B cell (primary cell): ENCODE measurements at regions not wholly inside any gene's neighbourhood (a gene's known extent, or its start where the extent isn't known, plus 50 kb on each side); places are given as distances from the start of the nearest gene placed in this dataset.

Experiments used
- ATAC-seq: fragments of 200-7000 bp; cut with Tn5 transposase; one replicate; pipeline ENCODE4 v1.10.0; 2021; ENCODE audit warnings: low read depth, mild to moderate bottlenecking, moderate number of reproducible peaks, moderate library complexity
- CTCF ChIA-PET: fragments of 350-600 bp; sonication (Branson Sonifier 250); formaldehyde crosslinking; loops from one replicate; lab custom pipeline; 2021; ENCODE audit warnings: antibody characterized with exemption, inconsistent platforms; lab: Charles Lee
- POLR2A ChIA-PET: fragments of 350-600 bp; sonication (Branson Sonifier 250); formaldehyde crosslinking; loops from one replicate; lab custom pipeline; 2021; ENCODE audit warnings: antibody characterized with exemption; lab: Charles Lee
- DNase-seq: peaks from one replicate; pipeline ENCODE4 v3.0.0; 2013
- H2AFZ ChIP-seq: 2 replicates; pipeline ENCODE4 v1.6.1; 2012; ENCODE audit warnings: mild to moderate bottlenecking, low read depth, low read length; ENCODE audit not compliant: insufficient read depth, poor library complexity, severe bottlenecking
- H3K27ac ChIP-seq, 2 donors: 1 replicate in 1 of 2; 2 replicates in 1 of 2; pipeline ENCODE4 v1.5.1; 2012 to 2013; ENCODE audit warnings: low read length in 2 of 2, mild to moderate bottlenecking in 2 of 2, moderate library complexity in 1 of 2
- H3K27me3 ChIP-seq, 4 experiments: fragments of 200-600 bp in 1 of 4; sonication (generic) in 1 of 4; replicated peaks in 1 of 4; 1 replicate in 2 of 4; 2 replicates in 2 of 4; pipeline versions ENCODE4 v1.6.1 to v1.7.0; 2013 to 2016; ENCODE audit warnings: low read length in 3 of 4, mild to moderate bottlenecking in 2 of 4, mixed read lengths in 1 of 4, moderate library complexity in 1 of 4; ENCODE audit not compliant: insufficient read depth in 4 of 4, control insufficient read depth in 3 of 4; ENCODE audit errors: control extremely low read depth in 1 of 4
- H3K36me3 ChIP-seq, 2 experiments: replicated peaks in 1 of 2; 1 replicate in 1 of 2; 2 replicates in 1 of 2; pipeline versions ENCODE4 v1.6.1 to v1.7.1; 2013; ENCODE audit warnings: low read length in 1 of 2; ENCODE audit not compliant: insufficient read depth in 2 of 2, control insufficient read depth in 1 of 2; ENCODE audit errors: control extremely low read depth in 1 of 2, extremely low read depth in 1 of 2
- H3K4me1 ChIP-seq, 2 donors: fragments of 200-600 bp in 1 of 2; sonication (generic) in 1 of 2; 1 replicate in 1 of 2; 2 replicates in 1 of 2; pipeline versions ENCODE4 v1.5.1 to v1.6.1; 2013 to 2017; ENCODE audit warnings: low read length in 2 of 2; ENCODE audit not compliant: control insufficient read depth in 2 of 2, insufficient read depth in 2 of 2
- H3K4me2 ChIP-seq: replicated peaks from 2 replicates; pipeline ENCODE3; 2012; ENCODE audit warnings: mild to moderate bottlenecking, low read depth, low read length; ENCODE audit not compliant: poor library complexity, severe bottlenecking
- H3K4me3 ChIP-seq, 5 experiments: fragments of 200-600 bp in 1 of 5; sonication (generic) in 1 of 5; 1 replicate in 3 of 5; 2 replicates in 2 of 5; pipeline versions ENCODE4 v1.5.1 to v1.7.0; 2011 to 2016; ENCODE audit warnings: low read length in 4 of 5, mild to moderate bottlenecking in 4 of 5, low read depth in 2 of 5, control low read depth in 1 of 5, moderate library complexity in 1 of 5; ENCODE audit not compliant: insufficient read depth in 1 of 5; ENCODE audit errors: control extremely low read depth in 1 of 5, extremely low read depth in 1 of 5
- H3K79me2 ChIP-seq: fragments of 200-600 bp; sonication (generic); one replicate; pipeline ENCODE4 v1.6.0; 2016; ENCODE audit warnings: low read length; ENCODE audit not compliant: control insufficient read depth, insufficient read depth
- H3K9ac ChIP-seq: fragments of 200-600 bp; sonication (generic); 2 replicates; pipeline ENCODE4 v1.6.1; 2017; ENCODE audit warnings: mild to moderate bottlenecking, low read length, moderate library complexity
- H3K9me3 ChIP-seq, 3 donors: one replicate each; pipeline versions ENCODE4 v1.6.1 to v1.7.1; 2013; ENCODE audit warnings: low read length in 2 of 3; ENCODE audit not compliant: control insufficient read depth in 2 of 3, insufficient read depth in 1 of 3; ENCODE audit errors: control extremely low read depth in 1 of 3
- H4K20me1 ChIP-seq: 2 replicates; pipeline ENCODE4 v1.6.0; 2012; ENCODE audit warnings: mild to moderate bottlenecking, low read length; ENCODE audit not compliant: insufficient read depth, control insufficient read depth, poor library complexity, severe bottlenecking
- H3K27ac Mint-ChIP-seq: one replicate; pipeline ENCODE4 v1.8.0; 2021; ENCODE audit warnings: mixed read lengths
- H3K27me3 Mint-ChIP-seq: one replicate; pipeline ENCODE4 v1.8.0; 2021; ENCODE audit warnings: mixed read lengths
- H3K4me1 Mint-ChIP-seq: one replicate; pipeline ENCODE4 v1.8.0; 2021; ENCODE audit warnings: mixed read lengths
- H3K4me3 Mint-ChIP-seq: one replicate; pipeline ENCODE4 v1.8.0; 2021; ENCODE audit warnings: mixed read lengths
- H3K9me3 Mint-ChIP-seq: one replicate; pipeline ENCODE4 v1.8.0; 2022; ENCODE audit warnings: mixed read lengths; ENCODE audit not compliant: insufficient read depth
- CTCF ChIP-seq: fragments of 200-600 bp; IDR thresholded peaks from one replicate; pipeline ENCODE4 v1.8.0; 2022; ENCODE audit warnings: antibody characterized with exemption, mild to moderate bottlenecking
- EZH2 ChIP-seq: IDR thresholded peaks from 2 replicates; pipeline ENCODE4 v1.6.1; 2012; ENCODE audit warnings: borderline replicate concordance, low read depth, mild to moderate bottlenecking, moderate library complexity, low read length; ENCODE audit not compliant: insufficient read depth, poor library complexity, severe bottlenecking
- WGBS: methylation state at CpG from one replicate; pipeline ENCODE4 v1.1.5; 2013; ENCODE audit warnings: missing lambda C conversion rate; ENCODE audit not compliant: insufficient coverage; 5-methylcytosine and 5-hydroxymethylcytosine counted together
- intact Hi-C: fragments of 100-400 bp; cut with micrococcal nuclease; formaldehyde crosslinking; loops from one replicate; pipeline ENCODE4 v1.10.0; 2022

GRCh38 chr5:32507738-32508434 lies 63.3 kb upstream of the ZFR start:
- Mint-ChIP-seq H3K9me3 (no peaks in the 10 kb centered on the region), H3K27me3 (peaks cover 27% of the 10 kb centered on the region), H3K4me1 (peaks cover 17% of the 10 kb centered on the region), H3K4me3 (no peak overlapping the region), H3K27ac (no peak overlapping the region)
- H3K9me3 ChIP-seq = no peaks in the 10 kb centered on the region
- no peak for ATAC-seq
- DNase-seq = no peak
- TF ChIP-seq EZH2 (no peak), CTCF (no peak)
- no peak overlapping the region for H3K9ac ChIP-seq
- peaks cover 0 to 18% (median 5%) of the 10 kb centered on the region in 4 experiments for H3K27me3 ChIP-seq
- no peak overlapping the region for H3K4me3 ChIP-seq
- CTCF ChIA-PET = interaction anchor here (1.1 to 1.6 kb wide), 2 partner anchors 18 to 82 kb away, joined by 5 to 7 read pairs; no protein-coding TSS in a partner anchor
- H3K4me2 ChIP-seq = no peak overlapping the region
- H3K36me3 ChIP-seq = no peaks in the 10 kb centered on the region
- H4K20me1 ChIP-seq = no peaks in the 10 kb centered on the region
- no peak overlapping the region for H2AFZ ChIP-seq
- 94% methylated on average over 4 of the region's 7 CpGs for WGBS
- POLR2A ChIA-PET = no interaction called here
- H3K4me1 ChIP-seq = peaks cover 11 to 14% of the 10 kb centered on the region in 2 donors
- H3K27ac ChIP-seq = no peak overlapping the region
- H3K79me2 ChIP-seq = no peaks in the 10 kb centered on the region
- intact Hi-C loops = no loop called here

GRCh38 chr5:32506799-32507198 lies 62.3 kb upstream of the ZFR start:
- no peak for ATAC-seq
- no CpG with 5 or more reads among the region's 1 CpG for WGBS
- H3K27me3 Mint-ChIP-seq = peaks cover 35% of the 10 kb centered on the region

More at GRCh38 chr5:32506799-32507198, 62.3 kb upstream of the ZFR start:
- Mint-ChIP-seq H3K9me3 (no peaks in the 10 kb centered on the region), H3K27ac (no peak overlapping the region), H3K4me1 (peaks cover 17% of the 10 kb centered on the region), H3K4me3 (no peak overlapping the region)
- intact Hi-C loops = no loop called here
- no peak overlapping the region for H2AFZ ChIP-seq
- no peak overlapping the region for H3K27ac ChIP-seq
- no peaks in the 10 kb centered on the region for H3K79me2 ChIP-seq
- ChIA-PET POLR2A (no interaction called here), CTCF (interaction anchor here (1.2 to 3.1 kb wide), 3 partner anchors 16 to 83 kb away, joined by 4 to 14 read pairs (median 5); no protein-coding TSS in a partner anchor)
- no peak overlapping the region for H3K9ac ChIP-seq
- no peaks in the 10 kb centered on the region for H4K20me1 ChIP-seq
- no peak overlapping the region for H3K4me3 ChIP-seq
- H3K4me1 ChIP-seq = peaks cover 11 to 14% of the 10 kb centered on the region in 2 donors
- no peak for DNase-seq
- peaks cover 0 to 21% (median 8%) of the 10 kb centered on the region in 4 experiments for H3K27me3 ChIP-seq
- no peak overlapping the region for H3K4me2 ChIP-seq
- no peaks in the 10 kb centered on the region for H3K9me3 ChIP-seq
- no peaks in the 10 kb centered on the region for H3K36me3 ChIP-seq
- TF ChIP-seq EZH2 = no peak
- no peak for TF ChIP-seq CTCF
